ENCODE measurements at regions not wholly inside any gene's neighbourhood (a gene's known extent, or its start where the extent isn't known, plus 50 kb on each side); places are given as distances from the start of the nearest gene placed in this dataset.
A peak's percentile ranks its signal among the peaks of the same experiment; 100 is the strongest.

DNA sequence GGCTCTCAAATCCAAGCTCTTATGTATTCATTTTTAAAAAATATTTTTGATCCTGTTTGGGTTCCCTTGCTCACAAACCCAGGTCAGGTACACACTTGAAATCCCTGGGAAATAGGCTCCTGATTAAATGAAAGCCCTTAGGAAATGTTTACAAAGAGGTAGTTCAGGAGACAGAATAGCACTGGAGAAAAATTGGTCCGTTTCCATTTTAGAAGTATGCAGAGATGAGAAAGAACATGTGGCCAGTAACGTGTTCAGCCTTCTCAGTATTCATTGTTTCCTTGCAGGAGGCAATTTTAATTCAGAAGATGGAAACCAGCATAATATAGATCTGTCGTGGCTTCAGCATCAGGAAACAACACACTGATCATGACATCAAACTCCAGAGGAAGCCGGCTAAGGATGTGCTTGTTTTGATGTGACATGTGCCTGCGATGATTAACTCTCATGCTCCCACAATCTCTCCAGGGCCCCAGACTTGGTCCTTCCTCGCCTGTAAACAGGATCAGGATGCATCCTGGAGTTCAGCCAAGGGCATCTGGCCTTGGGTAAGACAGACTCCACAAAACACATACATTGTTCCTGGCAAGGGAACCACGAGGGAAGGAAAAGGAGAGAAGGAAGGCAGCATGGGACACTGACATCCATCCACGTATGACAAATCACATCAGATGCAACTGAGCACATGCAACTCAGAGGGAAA, 350.5 kb upstream of the THBS1 start:
- WGBS (ENCODE audit: low lambda C conversion rate) = 30% methylated on average over 8 of the region's 8 CpGs
- Histone ChIP-seq H3K9me2 (no peaks in the 10 kb centered on the region), H3K79me2 (ENCODE audit: insufficient read depth) (no peaks in the 10 kb centered on the region), H3K36me3 (replicated peaks in 1 of 2; ENCODE audit: control insufficient read depth in 1 of 2, insufficient read depth in 2 of 2, low read length in 1 of 2) (no peaks in the 10 kb centered on the region), H3K4me2 (0 out of 2 replicates have a peak overlapping the region, but pooled peaks have one; percentile 31), H3F3A (replicated peaks; ENCODE audit: insufficient read depth) (peaks cover 33% of the 10 kb centered on the region), H3K4me3 (ENCODE audit: low read depth in 2 of 2, low read length in 1 of 2) (no peak overlapping the region), H2AFZ (ENCODE audit: low read depth) (peak overlapping the region; percentile 80; the same call in 1 of the 2 replicates), H4K20me1 (ENCODE audit: insufficient read depth) (no peaks in the 10 kb centered on the region), H3K4me1 (ENCODE audit: control insufficient read depth in 1 of 2, insufficient read depth in 2 of 2, low read depth in 1 of 2, low read length in 1 of 2) (peaks cover 20 to 30% of the 10 kb centered on the region in 2 experiments), H3K9ac (peak overlapping the region; percentile 6; the same call in 1 of the 2 replicates), H3K9me3 (no peaks in the 10 kb centered on the region), H3K27ac (ENCODE audit: low read depth in 2 of 2, low read length in 1 of 2) (peak overlapping the region; percentile 72 to 83), H3K27me3 (ENCODE audit: insufficient read depth) (no peaks in the 10 kb centered on the region)
- ChIA-PET CTCF (interaction anchor here (0.6 to 1.0 kb wide), 2 partner anchors 15 to 348 kb away, joined by 3 to 4 read pairs; no protein-coding TSS in a partner anchor), POLR2A (no interaction called here)
- DNase-seq = peak; percentile 34
- TF ChIP-seq TEAD4 (IDR thresholded peaks at IDR 0.05; ENCODE audit: borderline replicate concordance, insufficient read depth) (no peak), FOXM1 (IDR thresholded peaks at IDR 0.05; ENCODE audit: low read depth) (no peak), GATA2 (CRISPR knock-in tag; IDR thresholded peaks at IDR 0.05) (no peak), FOXJ3 (CRISPR knock-in tag; IDR thresholded peaks at IDR 0.05) (no peak), CHD2 (IDR thresholded peaks at IDR 0.05; ENCODE audit: low read length, partially characterized antibody) (no peak), TAF1 (IDR thresholded peaks at IDR 0.05; ENCODE audit: borderline replicate concordance, low read depth, low read length) (no peak), TCF12 (IDR thresholded peaks at IDR 0.05) (peak; percentile 70), EZH2phosphoT487 (IDR thresholded peaks at IDR 0.05; ENCODE audit: borderline replicate concordance, low read depth) (no peak), RAD21 (IDR thresholded peaks at IDR 0.05; ENCODE audit: low read length) (no peak), ELF1 (IDR thresholded peaks at IDR 0.05) (no peak), GABPA (IDR thresholded peaks at IDR 0.05; ENCODE audit: low read depth) (no peak), RXRA (IDR thresholded peaks at IDR 0.05; ENCODE audit: borderline replicate concordance, low read depth) (no peak), USF1 (IDR thresholded peaks at IDR 0.05; ENCODE audit: borderline replicate concordance, low read depth) (0 out of 2 replicates have a peak, but pooled peaks have one; percentile 10), JUND (IDR thresholded peaks at IDR 0.05) (no peak), RFX5 (IDR thresholded peaks at IDR 0.05; ENCODE audit: low read length) (no peak), PBX3 (IDR thresholded peaks at IDR 0.05) (peak; percentile 66), REST (IDR thresholded peaks at IDR 0.05; ENCODE audit: low read depth, low read length) (no peak), ZBTB33 (IDR thresholded peaks at IDR 0.05; ENCODE audit: borderline replicate concordance, low read depth) (no peak), NFIC (IDR thresholded peaks at IDR 0.05; ENCODE audit: borderline replicate concordance) (peak; percentile 70; the same call in 1 of the 2 replicates), POLR2AphosphoS5 (IDR thresholded peaks at IDR 0.05; ENCODE audit: low read depth, low read length) (no peak), IRF3 (IDR thresholded peaks at IDR 0.05; ENCODE audit: low read depth, low read length) (no peak), MXI1 (IDR thresholded peaks at IDR 0.05; ENCODE audit: low read depth, low read length) (peak; percentile 60; the same call in 1 of the 2 replicates), SMC3 (IDR thresholded peaks at IDR 0.05; ENCODE audit: low read depth, low read length) (no peak), RCOR1 (IDR thresholded peaks at IDR 0.05; ENCODE audit: low read length) (no peak)
- TF ChIP-seq, protein P1, sequence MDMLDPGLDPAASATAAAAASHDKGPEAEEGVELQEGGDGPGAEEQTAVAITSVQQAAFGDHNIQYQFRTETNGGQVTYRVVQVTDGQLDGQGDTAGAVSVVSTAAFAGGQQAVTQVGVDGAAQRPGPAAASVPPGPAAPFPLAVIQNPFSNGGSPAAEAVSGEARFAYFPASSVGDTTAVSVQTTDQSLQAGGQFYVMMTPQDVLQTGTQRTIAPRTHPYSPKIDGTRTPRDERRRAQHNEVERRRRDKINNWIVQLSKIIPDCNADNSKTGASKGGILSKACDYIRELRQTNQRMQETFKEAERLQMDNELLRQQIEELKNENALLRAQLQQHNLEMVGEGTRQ (IDR thresholded peaks at IDR 0.05; ENCODE audit: borderline replicate concordance, low read depth, low read length) = no peak

Data from SK-N-SH (cell line).